ENCODE measurements at regions not wholly inside any gene's neighbourhood (a gene's known extent, or its start where the extent isn't known, plus 50 kb on each side); places are given as distances from the start of the nearest gene placed in this dataset.

- no peak for DNase-seq (ENCODE audit: low read depth in 2 of 2)
These were observed 151.0 kb downstream of the VEGFA start for GRCh38 chr6:43921039-43921438.

GRCh38 chr6:43919774-43920173 is 149.8 kb downstream of the VEGFA start:
- no peak for DNase-seq (ENCODE audit: low read depth in 2 of 2)

GRCh38 chr6:43917878-43918382 is 147.9 kb downstream of the VEGFA start:
- no peak for DNase-seq (ENCODE audit: low read depth in 2 of 2)

- DNase-seq (ENCODE audit: low read depth in 2 of 2): no peak
These were observed 147.2 kb downstream of the VEGFA start for GRCh38 chr6:43916924-43917877.

GRCh38 chr6:43915986-43916923 is 146.2 kb downstream of the VEGFA start:
- no peak for DNase-seq (ENCODE audit: low read depth in 2 of 2)

- DNase-seq (ENCODE audit: low read depth in 2 of 2): no peak
These were observed 145.3 kb downstream of the VEGFA start for GRCh38 chr6:43915208-43915869.

GRCh38 chr6:43914272-43915147 is 144.5 kb downstream of the VEGFA start:
- DNase-seq (ENCODE audit: low read depth in 2 of 2): no peak

- DNase-seq (ENCODE audit: low read depth in 2 of 2): no peak
These were observed 143.6 kb downstream of the VEGFA start for GRCh38 chr6:43913375-43914271.

GRCh38 chr6:43912598-43913371 is 142.8 kb downstream of the VEGFA start:
- no peak for DNase-seq (ENCODE audit: low read depth in 2 of 2)

GRCh38 chr6:43912116-43912577 is 142.1 kb downstream of the VEGFA start:
- no peak for DNase-seq (ENCODE audit: low read depth in 2 of 2)

GRCh38 chr6:43911354-43912115 is 141.5 kb downstream of the VEGFA start:
- no peak for DNase-seq (ENCODE audit: low read depth in 2 of 2)

GRCh38 chr6:43910638-43911353 is 140.8 kb downstream of the VEGFA start:
- DNase-seq (ENCODE audit: low read depth in 2 of 2): no peak

- DNase-seq (ENCODE audit: low read depth in 2 of 2): no peak
These were observed 140.2 kb downstream of the VEGFA start for GRCh38 chr6:43910149-43910637.

GRCh38 chr6:43909474-43910148 is 139.6 kb downstream of the VEGFA start:
- no peak for DNase-seq (ENCODE audit: low read depth in 2 of 2)

GRCh38 chr6:43907789-43908472 is 137.9 kb downstream of the VEGFA start:
- DNase-seq (ENCODE audit: low read depth in 2 of 2): no peak

- no peak for DNase-seq (ENCODE audit: low read depth in 2 of 2)
These were observed 137.3 kb downstream of the VEGFA start for GRCh38 chr6:43907312-43907711.
